IMR-90 (cell line): ENCODE measurements at regions not wholly inside any gene's neighbourhood (a gene's known extent, or its start where the extent isn't known, plus 50 kb on each side); places are given as distances from the start of the nearest gene placed in this dataset.
A peak's percentile ranks its signal among the peaks of the same experiment; 100 is the strongest.
"Not testable (repeated sequence)": the region's sequence is repeated elsewhere in the genome, so short reads cannot be mapped to it uniquely, and the experiment has no call there.

Experiments used
- ATAC-seq: fragments of 200-7000 bp; cut with Tn5 transposase; 2 replicates; pipeline ENCODE4 v1.9.1; 2020; ENCODE audit warnings: low read depth, mild to moderate bottlenecking, moderate library complexity
- BruUV-seq: library from RNA; stranded (reverse); fragments of 400-500 nt; replicated peaks from 2 replicates; lab custom pipeline; 2021; lab: Mats Ljungman, UMichigan
- CTCF ChIA-PET: fragments of 300-600 bp; formaldehyde crosslinking; extraction: SDS; loops from one replicate; lab custom pipeline; 2021; ENCODE audit warnings: antibody characterized with exemption; lab: Yijun Ruan, JAX
- POLR2A ChIA-PET: fragments of 300-600 bp; sonication (Branson Sonifier 250); formaldehyde crosslinking; loops from one replicate; lab custom pipeline; 2022; ENCODE audit warnings: antibody characterized with exemption; ENCODE audit not compliant: unreplicated experiment; lab: Charles Lee
- DNase-seq: peaks from one replicate; pipeline ENCODE4 v3.0.0; 2013
- H2AFZ ChIP-seq: replicated peaks from 2 replicates; pipeline ENCODE3; 2013; ENCODE audit warnings: low read length, mild to moderate bottlenecking; ENCODE audit not compliant: poor library complexity
- H2AK5ac ChIP-seq: 2 replicates; pipeline ENCODE4 v1.6.1; 2013; ENCODE audit warnings: low read depth, low read length, inconsistent platforms
- H2AK9ac ChIP-seq: replicated peaks from 2 replicates; pipeline ENCODE3; 2013; ENCODE audit warnings: mild to moderate bottlenecking, low read depth, low read length, moderate library complexity; ENCODE audit not compliant: poor library complexity
- H2BK120ac ChIP-seq: 2 replicates; pipeline ENCODE4 v1.6.1; 2013; ENCODE audit warnings: low read depth, low read length, inconsistent platforms
- H2BK15ac ChIP-seq: 3 replicates; pipeline ENCODE4 v1.6.1; 2013; ENCODE audit warnings: low read depth, low read length, inconsistent platforms
- H2BK20ac ChIP-seq: 2 replicates; pipeline ENCODE4 v1.6.1; 2013; ENCODE audit warnings: low read depth, mild to moderate bottlenecking, inconsistent platforms, low read length, moderate library complexity
- H2BK5ac ChIP-seq: 2 replicates; pipeline ENCODE4 v1.6.1; 2013; ENCODE audit warnings: mild to moderate bottlenecking, low read depth, low read length, inconsistent platforms; ENCODE audit not compliant: poor library complexity, severe bottlenecking
- H3K14ac ChIP-seq: replicated peaks from 2 replicates; pipeline ENCODE4 v1.6.1; 2013; ENCODE audit warnings: low read depth, low read length, inconsistent platforms
- H3K18ac ChIP-seq: 2 replicates; pipeline ENCODE4 v1.6.1; 2013; ENCODE audit warnings: low read depth, low read length, control low read depth
- H3K23ac ChIP-seq: 2 replicates; pipeline ENCODE4 v1.6.1; 2013; ENCODE audit warnings: low read depth, low read length, inconsistent platforms
- H3K27ac ChIP-seq: 2 replicates; pipeline ENCODE4 v1.5.1; 2013; ENCODE audit warnings: mild to moderate bottlenecking, control low read depth, low read length; ENCODE audit not compliant: insufficient read depth
- H3K27me3 ChIP-seq: 2 replicates; pipeline ENCODE4 v1.6.1; 2013; ENCODE audit warnings: low read length; ENCODE audit not compliant: control insufficient read depth, insufficient read depth
- H3K36me3 ChIP-seq: 2 replicates; pipeline ENCODE4 v1.6.1; 2013; ENCODE audit warnings: low read length, mixed read lengths; ENCODE audit not compliant: control insufficient read depth, insufficient read depth
- H3K4ac ChIP-seq: 2 replicates; pipeline ENCODE4 v1.6.1; 2013; ENCODE audit warnings: low read depth, low read length, inconsistent platforms
- H3K4me1 ChIP-seq: 2 replicates; pipeline ENCODE4 v1.6.1; 2013; ENCODE audit warnings: low read length, mixed read lengths; ENCODE audit not compliant: control insufficient read depth, insufficient read depth
- H3K4me2 ChIP-seq: 2 replicates; pipeline ENCODE4 v1.6.1; 2013; ENCODE audit warnings: low read depth, mild to moderate bottlenecking, control low read depth, low read length, moderate library complexity
- H3K4me3 ChIP-seq: 2 replicates; pipeline ENCODE4 v1.5.1; 2013; ENCODE audit warnings: low read depth, mild to moderate bottlenecking, control low read depth, low read length, moderate library complexity; ENCODE audit not compliant: insufficient read depth
- H3K56ac ChIP-seq: 2 replicates; pipeline ENCODE4 v1.6.1; 2013; ENCODE audit warnings: low read length, inconsistent platforms; ENCODE audit not compliant: insufficient read depth; ENCODE audit errors: extremely low read depth
- H3K79me1 ChIP-seq, 2 experiments: 2 replicates each; pipeline ENCODE4 v1.6.1; 2013; ENCODE audit warnings: low read length in 2 of 2, inconsistent platforms in 1 of 2, low read depth in 1 of 2
- H3K9ac ChIP-seq: 2 replicates; pipeline ENCODE4 v1.6.1; 2013; ENCODE audit warnings: low read depth, low read length, control low read depth
- H3K9me1 ChIP-seq: 2 replicates; pipeline ENCODE4 v1.6.1; 2013; ENCODE audit warnings: low read length, inconsistent platforms; ENCODE audit not compliant: insufficient read depth
- H3K9me3 ChIP-seq: 2 replicates; pipeline ENCODE4 v1.6.1; 2013; ENCODE audit warnings: low read length; ENCODE audit not compliant: control insufficient read depth, insufficient read depth
- H4K20me1 ChIP-seq: 2 replicates; pipeline ENCODE4 v1.6.1; 2013; ENCODE audit warnings: low read length, inconsistent platforms; ENCODE audit not compliant: insufficient read depth
- H4K5ac ChIP-seq: 2 replicates; pipeline ENCODE4 v1.6.1; 2013; ENCODE audit warnings: mild to moderate bottlenecking, low read depth, low read length, control low read depth
- H4K8ac ChIP-seq, 2 experiments: 2 replicates each; pipeline ENCODE4 v1.6.1; 2013; ENCODE audit warnings: low read depth in 2 of 2, low read length in 2 of 2, control low read depth in 1 of 2, inconsistent platforms in 1 of 2
- H4K91ac ChIP-seq: 2 replicates; pipeline ENCODE4 v1.6.1; 2013; ENCODE audit warnings: low read depth, low read length, inconsistent platforms; ENCODE audit not compliant: insufficient read depth
- CHD1 ChIP-seq: IDR thresholded peaks from 2 replicates; pipeline ENCODE4 v1.6.1; 2012; ENCODE audit warnings: low read depth, low read length, improper control_type of control experiment
- MAFK ChIP-seq: IDR thresholded peaks from 2 replicates; pipeline ENCODE4 v1.6.1; 2012; ENCODE audit warnings: low read depth, low read length, improper control_type of control experiment
- MAZ ChIP-seq: IDR thresholded peaks from 2 replicates; pipeline ENCODE4 v1.6.1; 2012; ENCODE audit warnings: low read depth, mild to moderate bottlenecking, low read length, improper control_type of control experiment, moderate library complexity, borderline replicate concordance
- MXI1 ChIP-seq: IDR thresholded peaks from 2 replicates; pipeline ENCODE4 v1.6.1; 2012; ENCODE audit warnings: low read depth, mild to moderate bottlenecking, low read length, moderate library complexity, borderline replicate concordance
- RAD21 ChIP-seq: IDR thresholded peaks from 2 replicates; pipeline ENCODE4 v1.6.1; 2012; ENCODE audit warnings: low read length, improper control_type of control experiment
- RCOR1 ChIP-seq: IDR thresholded peaks from 2 replicates; pipeline ENCODE4 v1.6.1; 2012; ENCODE audit warnings: mild to moderate bottlenecking, low read length, improper control_type of control experiment; ENCODE audit not compliant: insufficient replicate concordance
- RFX5 ChIP-seq: IDR thresholded peaks from 2 replicates; pipeline ENCODE4 v1.8.0; 2012; ENCODE audit warnings: low read depth, mild to moderate bottlenecking, low read length, moderate library complexity
- SMC3 ChIP-seq: fragments of 150-350 bp; IDR thresholded peaks from 2 replicates; pipeline ENCODE4 v1.6.1; 2016; ENCODE audit warnings: low read depth, mild to moderate bottlenecking, antibody characterized with exemption, low read length, moderate library complexity
- WGBS, 2 experiments: methylation state at CpG; one replicate each; pipeline versions ENCODE4 v1.1.5 to v1.1.7; 2013; ENCODE audit warnings: missing lambda C conversion rate in 2 of 2; ENCODE audit not compliant: insufficient read length in 1 of 2; ENCODE audit errors: extremely low coverage in 2 of 2; 5-methylcytosine and 5-hydroxymethylcytosine counted together
- dilution Hi-C: fragments of 300-500 bp; cut with HindIII; formaldehyde crosslinking; loops from one replicate; pipeline ENCODE4 v1.14.3; 2018; ENCODE audit warnings: low sequenced_read_pairs; ENCODE audit not compliant: unreplicated experiment
- in situ Hi-C: fragments of 300-500 bp; cut with MboI; formaldehyde crosslinking; loops from 3 replicates; pipeline ENCODE4 v1.14.3; 2019; ENCODE audit warnings: low sequenced_read_pairs, inconsistent platforms, mixed read lengths
- intact Hi-C: fragments of 100-400 bp; cut with micrococcal nuclease; formaldehyde crosslinking; loops from 2 replicates; pipeline ENCODE4 v1.10.0; 2022

GRCh38 chr3:178112134-178112533 lies 424.1 kb upstream of the KCNMB2 start:
- ATAC-seq (no peak), DNase-seq (no peak)
- Histone ChIP-seq H4K20me1 (no peaks in the 10 kb centered on the region), H3K4me1 (no peaks in the 10 kb centered on the region), H2BK120ac (0 out of 2 replicates have a peak overlapping the region, but pooled peaks have one; percentile 32), H3K4me2 (no peak overlapping the region), H3K9ac (no peak overlapping the region), H3K56ac (no peak overlapping the region), H3K14ac (no peak overlapping the region), H2BK20ac (0 out of 2 replicates have a peak overlapping the region, but pooled peaks have one; percentile 24), H3K27ac (no peak overlapping the region), H3K27me3 (no peaks in the 10 kb centered on the region), H4K5ac (no peak overlapping the region), H3K4me3 (no peak overlapping the region), H4K91ac (no peak overlapping the region), H3K79me1 (no peaks in the 10 kb centered on the region), H3K36me3 (no peaks in the 10 kb centered on the region), H3K9me3 (no peaks in the 10 kb centered on the region), H2BK5ac (no peak overlapping the region), H3K18ac (no peak overlapping the region), H2AK5ac (peak overlapping the region; percentile 67; the same call in 1 of the 2 replicates), H3K4ac (no peak overlapping the region), H3K23ac (no peak overlapping the region), H3K9me1 (no peaks in the 10 kb centered on the region), H4K8ac (no peak overlapping the region), H2AFZ (peak overlapping the region; percentile 61), H2AK9ac (no peak overlapping the region), H2BK15ac (no peak overlapping the region)
- intact Hi-C loops (no loop called here), dilution Hi-C loops (no loop called here), in situ Hi-C loops (no loop called here)
- no TSS peak for BruUV-seq
- ChIA-PET CTCF (interaction anchor here (0.6 kb wide), 1 partner anchor 1954 kb away, joined by 3 read pairs; no protein-coding TSS in a partner anchor), POLR2A (no interaction called here)
- WGBS, 2 experiments = 100% methylated on average over 1 of the region's 6 CpGs; no CpG with 5 or more reads in 1 of the 2 experiments
- TF ChIP-seq CHD1 (no peak), RFX5 (no peak), SMC3 (no peak), MAZ (no peak), MXI1 (no peak), MAFK (no peak), RAD21 (no peak), RCOR1 (no peak)

- H3K9ac ChIP-seq, POLR2A ChIA-PET: not testable (repeated sequence)
These were observed 423.7 kb upstream of the KCNMB2 start for GRCh38 chr3:178112552-178112951.

More at GRCh38 chr3:178112552-178112951, 423.7 kb upstream of the KCNMB2 start:
- dilution Hi-C loops, H3K14ac ChIP-seq, H3K27ac ChIP-seq, H3K36me3 ChIP-seq, DNase-seq, H4K8ac ChIP-seq, H3K18ac ChIP-seq, in situ Hi-C loops, H3K4me3 ChIP-seq, intact Hi-C loops, H4K91ac ChIP-seq, H2BK5ac ChIP-seq, H3K56ac ChIP-seq, H3K9me3 ChIP-seq, H3K27me3 ChIP-seq, H3K4me1 ChIP-seq, H2BK15ac ChIP-seq, H3K4me2 ChIP-seq, H3K23ac ChIP-seq, H4K20me1 ChIP-seq, ATAC-seq, H3K79me1 ChIP-seq, H3K9me1 ChIP-seq, H2AK9ac ChIP-seq, H4K5ac ChIP-seq, H3K4ac ChIP-seq, BruUV-seq: not testable (repeated sequence)
- peak overlapping the region; percentile 67; the same call in 1 of the 2 replicates for H2AK5ac ChIP-seq
- 0 out of 2 replicates have a peak overlapping the region, but pooled peaks have one; percentile 32 for H2BK120ac ChIP-seq
- WGBS, 2 experiments = no CpG with 5 or more reads among the region's 1 CpG
- H2BK20ac ChIP-seq = 0 out of 2 replicates have a peak overlapping the region, but pooled peaks have one; percentile 24
- CTCF ChIA-PET = interaction anchor here (0.6 kb wide), 1 partner anchor 1955 kb away, joined by 3 read pairs; no protein-coding TSS in a partner anchor
- H2AFZ ChIP-seq = peak overlapping the region; percentile 61
